GM18870 (cell line): ENCODE measurements at regions not wholly inside any gene's neighbourhood (a gene's known extent, or its start where the extent isn't known, plus 50 kb on each side); places are given as distances from the start of the nearest gene placed in this dataset.

ENCODE experiments used
- ATAC-seq: cut with Tn5 transposase; IDR thresholded peaks from one replicate; pipeline ENCODE4 v1.9.1; 2021; ENCODE audit warnings: moderate library complexity; ENCODE audit not compliant: unreplicated experiment

GRCh38 chr2:18690342-18690741 is 101.0 kb upstream of the NT5C1B start:
- no peak for ATAC-seq

- no peak for ATAC-seq
Observed at GRCh38 chr2:18684206-18685038, 95.1 kb upstream of the NT5C1B start.

- ATAC-seq, result no peak
Observed at GRCh38 chr2:18682681-18683080, 93.3 kb upstream of the NT5C1B start.

DNA sequence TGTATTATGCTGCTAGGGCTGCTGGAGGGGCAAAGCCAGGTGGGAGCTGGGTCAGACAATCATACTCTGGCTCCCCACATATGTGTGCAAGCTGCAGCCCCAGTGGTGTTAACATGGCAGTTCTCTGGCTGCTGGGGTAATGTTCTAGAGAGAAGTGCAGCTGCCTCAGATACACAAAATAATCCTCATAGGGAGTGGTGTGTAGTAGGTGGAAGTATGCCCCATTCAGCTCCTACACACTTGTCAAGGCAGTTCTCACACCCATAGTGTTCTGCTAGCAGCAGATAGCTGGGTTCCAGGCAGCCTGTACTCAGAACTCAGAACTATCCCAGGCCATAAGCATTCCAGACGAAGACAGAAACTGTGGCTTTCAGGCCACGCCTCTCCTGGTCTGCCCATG is 87.9 kb upstream of the NT5C1B start:
- ATAC-seq, result no peak

DNA sequence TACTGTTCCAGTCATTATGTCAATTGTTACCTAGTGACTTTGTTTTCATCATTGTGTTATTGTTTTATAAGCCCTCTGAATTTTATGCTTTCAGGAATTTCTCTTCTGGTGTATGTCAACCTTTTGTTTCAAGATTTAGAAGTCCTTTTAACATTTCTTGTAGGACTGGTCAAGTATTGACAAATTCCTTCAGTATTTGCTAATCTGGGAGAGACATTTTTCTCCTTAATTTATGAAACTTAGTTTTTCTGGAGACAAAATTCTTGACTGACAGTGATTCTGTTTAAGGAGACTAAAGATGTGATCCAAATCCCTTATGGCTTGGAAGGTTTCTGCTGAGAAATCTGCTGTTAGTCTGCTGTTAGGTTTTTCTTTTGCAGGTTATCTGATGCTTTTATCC is 84.9 kb upstream of the NT5C1B start:
- no peak for ATAC-seq

- no peak for ATAC-seq
Observed at GRCh38 chr2:18671363-18671762, 82.0 kb upstream of the NT5C1B start.

GRCh38 chr2:18668221-18668620 is 78.9 kb upstream of the NT5C1B start:
- ATAC-seq, result no peak

- ATAC-seq, result no peak
Observed at GRCh38 chr2:18664421-18664820, 75.1 kb upstream of the NT5C1B start.

- ATAC-seq, result no peak
Observed at GRCh38 chr2:18663861-18664260, 74.5 kb upstream of the NT5C1B start.

GRCh38 chr2:18662689-18663088 is 73.3 kb upstream of the NT5C1B start:
- no peak for ATAC-seq

- ATAC-seq, result no peak
Observed at GRCh38 chr2:18659915-18660314, 70.5 kb upstream of the NT5C1B start.

- no peak for ATAC-seq
Observed at GRCh38 chr2:18656048-18656447, 66.7 kb upstream of the NT5C1B start.

DNA sequence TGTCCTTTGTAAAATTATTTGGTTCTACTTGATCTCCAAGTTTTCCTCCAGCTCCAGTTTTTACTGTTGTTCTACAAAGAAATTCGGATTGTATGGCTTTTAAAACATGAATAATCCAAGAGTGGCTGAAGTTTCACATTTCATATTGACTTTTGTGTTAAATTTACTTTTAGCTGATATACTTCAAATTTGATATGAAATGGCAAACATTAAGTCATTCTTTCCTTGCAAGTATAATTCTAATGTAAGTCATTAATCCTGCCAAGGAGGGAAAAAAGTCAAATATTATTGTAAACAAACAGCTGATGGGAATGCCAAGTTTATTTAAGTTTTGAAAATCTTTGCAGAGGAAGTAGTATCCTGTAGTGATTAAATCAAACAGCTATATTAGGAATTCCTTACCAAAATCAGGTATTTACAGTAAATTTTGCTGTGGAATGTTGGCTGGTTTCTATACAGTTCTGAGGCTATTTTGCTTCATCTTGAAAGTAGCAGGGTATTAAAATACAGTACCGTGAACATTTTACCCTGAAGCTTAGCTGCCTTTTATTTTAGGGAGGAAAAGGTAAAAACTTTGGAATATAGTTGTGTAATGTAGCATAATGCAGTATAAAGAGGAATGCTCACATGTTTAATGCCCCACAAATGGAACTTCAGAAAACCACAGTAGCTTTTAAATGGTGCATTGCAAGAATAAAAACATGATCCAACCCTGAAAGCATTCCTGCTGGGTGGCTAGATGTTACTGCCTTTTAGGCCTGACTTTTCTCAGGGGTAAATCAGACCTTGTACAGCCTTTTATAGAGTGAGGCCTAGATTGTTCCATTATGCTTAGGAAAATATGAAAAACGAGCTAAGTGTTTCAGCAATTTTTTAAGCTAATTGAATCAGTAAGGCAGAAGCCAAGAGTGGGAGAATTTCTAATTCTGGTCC is 62.7 kb upstream of the NT5C1B start:
- no peak for ATAC-seq

DNA sequence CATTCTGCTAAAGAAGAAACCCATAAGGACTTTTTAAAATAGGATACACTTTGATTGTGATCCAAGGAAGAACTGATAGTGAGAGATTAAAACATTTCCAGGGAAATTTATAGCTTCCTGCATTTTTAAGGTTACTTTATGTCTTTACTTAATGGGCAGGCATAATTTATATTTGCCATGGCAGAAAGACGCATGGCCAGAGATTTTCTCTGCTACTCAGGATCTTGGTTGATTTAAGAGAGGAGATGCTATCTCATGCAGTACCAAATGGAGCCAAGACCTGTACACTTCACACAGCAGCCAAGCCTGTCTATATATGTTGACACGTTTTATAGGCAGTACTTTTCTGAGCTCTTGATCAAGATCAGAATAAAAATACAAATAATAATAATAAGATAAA is 60.9 kb upstream of the NT5C1B start:
- no peak for ATAC-seq

GRCh38 chr2:18649502-18650135 is 60.2 kb upstream of the NT5C1B start:
- no peak for ATAC-seq

- ATAC-seq, result no peak
Observed at GRCh38 chr2:18648161-18648560, 58.8 kb upstream of the NT5C1B start.

GRCh38 chr2:18647731-18648130 is 58.4 kb upstream of the NT5C1B start:
- no peak for ATAC-seq

- no peak for ATAC-seq
Observed at GRCh38 chr2:18645315-18645714, 55.9 kb upstream of the NT5C1B start.

DNA sequence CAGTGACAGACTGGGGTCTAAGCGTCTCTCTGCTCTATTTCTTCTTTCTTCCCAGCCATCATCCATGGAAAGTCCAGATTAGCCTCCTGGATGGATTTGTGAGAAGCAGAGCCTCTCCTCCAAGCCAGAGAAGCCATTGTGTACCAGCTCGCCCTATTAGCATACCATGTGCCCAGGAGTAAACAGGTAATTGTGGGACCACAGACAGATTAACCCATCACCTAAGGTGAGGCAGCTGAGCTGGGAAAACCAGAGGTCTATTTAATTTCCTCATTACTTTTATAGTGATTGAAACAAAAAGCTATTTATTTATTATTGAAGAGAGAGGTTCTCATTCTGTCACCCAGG is 54.7 kb upstream of the NT5C1B start:
- no peak for ATAC-seq

DNA sequence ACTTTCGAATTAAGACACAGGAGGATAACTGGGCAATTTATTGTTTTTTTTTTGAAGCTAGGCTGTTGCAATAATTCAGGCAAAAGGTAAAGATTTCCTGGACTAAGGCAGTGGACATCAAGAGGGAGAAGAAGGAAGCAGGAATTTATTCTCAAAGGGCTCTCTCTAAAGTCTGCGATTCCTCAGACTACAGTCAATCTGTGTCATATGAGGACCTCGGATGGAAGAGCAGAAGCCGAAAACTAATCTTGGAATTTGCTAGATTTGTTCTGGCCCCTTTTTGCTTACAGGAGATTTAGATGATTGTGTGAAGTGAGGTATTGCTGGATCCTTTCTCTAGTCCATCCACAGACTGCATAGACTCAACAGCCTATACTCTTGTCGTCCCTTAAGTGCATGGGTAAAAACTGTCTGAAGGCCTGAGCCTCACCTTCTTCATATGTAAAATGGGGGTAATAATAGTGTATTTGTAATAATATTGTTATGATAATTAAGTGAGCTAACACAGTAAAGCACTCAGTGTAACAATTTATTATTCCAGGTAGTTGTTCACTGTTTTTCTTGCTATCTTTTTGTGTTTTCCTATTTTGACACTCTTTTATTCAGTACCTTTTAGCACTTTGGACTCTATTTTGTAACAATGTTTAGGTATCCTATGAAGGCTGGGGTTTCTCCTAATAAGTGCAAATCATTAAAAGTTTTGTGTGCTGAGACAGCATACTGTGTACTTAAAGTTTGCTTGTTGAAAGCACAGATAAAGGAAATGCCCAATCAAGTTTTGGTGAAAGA is 54.2 kb upstream of the NT5C1B start:
- ATAC-seq, result no peak

DNA sequence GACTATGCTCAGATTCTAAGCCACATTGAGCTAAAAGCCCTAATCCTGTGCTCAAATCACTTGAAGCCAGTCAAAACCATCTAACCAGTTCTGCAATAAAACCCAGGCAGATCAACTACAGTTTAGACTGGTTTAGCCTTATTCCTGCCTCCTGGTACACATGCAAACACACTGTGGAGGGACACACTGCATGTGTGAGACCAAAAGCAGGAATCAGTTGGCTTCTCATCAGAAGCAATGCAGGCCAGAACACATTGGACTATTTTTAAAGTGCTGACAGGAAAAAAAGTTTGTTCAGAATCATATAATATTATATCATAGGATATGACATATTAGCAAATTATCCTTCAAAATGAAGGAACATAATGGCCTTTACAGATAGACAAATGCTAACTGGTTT is 52.5 kb upstream of the NT5C1B start:
- no peak for ATAC-seq
